22Rv1 (cell line): ENCODE measurements at regions not wholly inside any gene's neighbourhood (a gene's known extent, or its start where the extent isn't known, plus 50 kb on each side); places are given as distances from the start of the nearest gene placed in this dataset.

Experiments
- ZFX ChIP-seq: fragments of 450-650 bp; IDR thresholded peaks from 2 replicates; pipeline ENCODE4 v1.6.1; 2017; ENCODE audit warnings: antibody characterized with exemption, borderline replicate concordance
- TF ChIP-seq, protein P1 (sequence below): fragments of 450-650 bp; IDR thresholded peaks from 2 replicates; pipeline ENCODE4 v1.5.1; 2017; ENCODE audit warnings: mild to moderate bottlenecking

DNA sequence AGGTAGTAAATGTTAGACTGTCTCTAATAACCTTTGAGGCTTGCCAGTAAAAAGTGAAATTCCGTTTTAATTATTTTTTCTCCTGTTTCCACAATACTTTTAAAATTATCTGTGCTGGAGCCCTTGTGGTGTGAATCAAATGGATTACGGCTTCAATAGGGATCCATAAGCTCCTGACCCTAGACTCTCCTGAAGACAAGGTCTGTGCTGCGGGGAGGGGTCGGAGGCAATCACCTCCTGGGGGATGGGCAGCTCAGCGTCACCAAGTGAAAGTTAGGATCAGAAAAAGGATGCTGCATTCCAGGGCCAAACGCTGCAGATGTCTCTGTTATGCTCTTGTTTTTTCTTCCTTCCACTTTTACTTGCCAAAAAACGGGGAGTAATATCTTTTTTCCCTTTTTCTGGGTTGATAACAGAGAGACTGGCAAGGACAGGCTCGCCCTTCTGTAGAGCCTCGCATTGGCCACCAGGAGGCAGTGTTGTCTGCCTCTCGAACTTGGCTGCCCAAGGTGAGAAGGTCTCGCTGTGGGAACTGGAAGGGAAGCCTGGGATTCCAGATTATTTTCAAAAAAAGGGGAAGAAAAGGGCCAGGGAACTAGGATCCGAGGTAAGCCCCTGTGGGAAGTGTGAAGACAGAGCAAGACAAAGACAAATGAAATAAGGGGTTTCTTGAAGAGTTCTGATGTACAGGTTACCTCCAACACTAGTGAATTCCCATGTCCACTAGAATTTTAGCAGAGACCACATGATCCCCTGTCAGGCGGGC, 621.9 kb downstream of the ACTR3B start:
- TF ChIP-seq, protein P1, sequence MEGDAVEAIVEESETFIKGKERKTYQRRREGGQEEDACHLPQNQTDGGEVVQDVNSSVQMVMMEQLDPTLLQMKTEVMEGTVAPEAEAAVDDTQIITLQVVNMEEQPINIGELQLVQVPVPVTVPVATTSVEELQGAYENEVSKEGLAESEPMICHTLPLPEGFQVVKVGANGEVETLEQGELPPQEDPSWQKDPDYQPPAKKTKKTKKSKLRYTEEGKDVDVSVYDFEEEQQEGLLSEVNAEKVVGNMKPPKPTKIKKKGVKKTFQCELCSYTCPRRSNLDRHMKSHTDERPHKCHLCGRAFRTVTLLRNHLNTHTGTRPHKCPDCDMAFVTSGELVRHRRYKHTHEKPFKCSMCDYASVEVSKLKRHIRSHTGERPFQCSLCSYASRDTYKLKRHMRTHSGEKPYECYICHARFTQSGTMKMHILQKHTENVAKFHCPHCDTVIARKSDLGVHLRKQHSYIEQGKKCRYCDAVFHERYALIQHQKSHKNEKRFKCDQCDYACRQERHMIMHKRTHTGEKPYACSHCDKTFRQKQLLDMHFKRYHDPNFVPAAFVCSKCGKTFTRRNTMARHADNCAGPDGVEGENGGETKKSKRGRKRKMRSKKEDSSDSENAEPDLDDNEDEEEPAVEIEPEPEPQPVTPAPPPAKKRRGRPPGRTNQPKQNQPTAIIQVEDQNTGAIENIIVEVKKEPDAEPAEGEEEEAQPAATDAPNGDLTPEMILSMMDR, result peak; percentile 98
- no peak for TF ChIP-seq ZFX
